ENCODE measurements at regions not wholly inside any gene's neighbourhood (a gene's known extent, or its start where the extent isn't known, plus 50 kb on each side); places are given as distances from the start of the nearest gene placed in this dataset.

DNA sequence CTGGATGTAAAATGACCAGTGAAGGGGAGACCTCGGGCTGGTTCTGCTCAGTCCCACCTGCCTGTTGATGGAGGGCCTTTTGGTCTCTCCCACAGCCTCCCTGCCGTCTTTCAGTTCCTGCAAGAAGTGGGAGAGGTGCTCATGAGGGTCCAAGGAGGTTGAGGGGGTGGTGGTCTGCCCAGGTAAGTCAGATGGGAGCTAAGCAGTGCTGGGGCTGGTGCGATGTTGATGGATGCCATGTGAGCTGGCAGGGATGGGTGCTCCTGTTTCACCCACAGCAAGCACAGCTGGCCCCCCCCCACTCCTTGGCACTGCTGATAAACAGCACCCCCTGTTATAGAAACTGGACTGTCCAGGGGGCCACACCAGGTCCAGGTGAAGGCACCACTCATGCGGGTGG, 145.6 kb downstream of the NSG2 start:
- no peaks in the 10 kb centered on the region for H3K27me3 ChIP-seq (replicated peaks; ENCODE audit: insufficient read depth)
- no peak for TF ChIP-seq CTCF (IDR thresholded peaks at IDR 0.05)
- no peaks in the 10 kb centered on the region for H3K4me1 ChIP-seq (ENCODE audit: control insufficient read depth in 1 of 2, low read depth in 2 of 2)
- no peaks in the 10 kb centered on the region for H3K36me3 ChIP-seq
- no peak for ATAC-seq (ENCODE audit: insufficient number of reproducible peaks, low FRiP score, low read depth)
- no peak overlapping the region for H3K4me3 ChIP-seq
- no peak for DNase-seq (ENCODE audit: low spot score)
- no peaks in the 10 kb centered on the region for H3K9me3 ChIP-seq
- no peak overlapping the region for H3K27ac ChIP-seq

- H3K9me3 ChIP-seq, result no peaks in the 10 kb centered on the region
- TF ChIP-seq CTCF (IDR thresholded peaks at IDR 0.05), result no peak
- DNase-seq (ENCODE audit: low spot score) (no peak), ATAC-seq (ENCODE audit: insufficient number of reproducible peaks, low FRiP score, low read depth) (no peak)
- H3K27ac ChIP-seq, result no peak overlapping the region
- no peaks in the 10 kb centered on the region for H3K4me1 ChIP-seq (ENCODE audit: control insufficient read depth in 1 of 2, low read depth in 2 of 2)
- H3K27me3 ChIP-seq (replicated peaks; ENCODE audit: insufficient read depth), result no peaks in the 10 kb centered on the region
- no peaks in the 10 kb centered on the region for H3K36me3 ChIP-seq
- H3K4me3 ChIP-seq, result no peak overlapping the region
These were observed 146.5 kb downstream of the NSG2 start for GRCh38 chr5:174191850-174192655.

DNA sequence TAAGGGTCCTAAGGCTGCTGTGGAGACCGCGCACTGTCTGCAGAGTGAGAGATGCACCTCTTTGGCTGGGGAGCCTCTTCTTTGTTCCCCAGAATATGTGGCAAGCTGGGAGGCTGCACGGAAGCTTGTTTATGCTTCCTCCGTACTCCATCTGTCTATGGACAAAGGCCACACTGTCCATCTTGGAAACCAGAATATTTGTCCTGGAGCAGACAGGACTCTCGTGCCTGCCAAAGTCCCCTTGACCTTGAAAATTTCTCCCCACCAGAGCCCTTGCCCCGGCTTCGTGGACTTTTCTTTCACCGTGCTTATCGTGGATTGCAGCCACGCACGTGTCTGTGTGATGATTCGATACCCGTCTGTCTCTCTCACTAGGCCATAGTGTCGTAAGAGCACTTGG, 147.4 kb downstream of the NSG2 start:
- TF ChIP-seq CTCF (IDR thresholded peaks at IDR 0.05), result no peak
- Histone ChIP-seq H3K27ac (no peak overlapping the region), H3K4me1 (ENCODE audit: control insufficient read depth in 1 of 2, low read depth in 2 of 2) (no peaks in the 10 kb centered on the region), H3K9me3 (no peaks in the 10 kb centered on the region), H3K36me3 (no peaks in the 10 kb centered on the region), H3K4me3 (no peak overlapping the region), H3K27me3 (replicated peaks; ENCODE audit: insufficient read depth) (no peaks in the 10 kb centered on the region)
- DNase-seq (ENCODE audit: low spot score) (no peak), ATAC-seq (ENCODE audit: insufficient number of reproducible peaks, low FRiP score, low read depth) (no peak)

DNA sequence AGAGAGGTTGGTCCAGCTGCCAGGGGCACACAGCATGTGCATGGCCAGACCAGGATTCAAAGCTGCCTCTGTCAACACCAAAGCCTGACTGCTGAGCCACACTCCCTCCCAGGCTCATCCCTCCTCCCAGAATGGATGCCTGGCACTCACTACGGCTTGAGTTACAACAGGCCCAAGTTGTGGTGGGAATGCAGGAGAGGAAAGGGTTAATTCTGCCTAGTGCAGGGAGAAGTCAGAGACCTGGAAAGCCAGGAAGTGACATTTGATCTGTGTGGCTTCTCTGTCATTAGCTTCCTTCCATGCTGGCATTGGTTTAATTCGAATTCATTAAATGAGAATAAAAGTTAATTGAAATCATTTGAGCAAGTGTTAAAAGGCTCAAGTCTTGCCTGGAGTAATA, 150.0 kb downstream of the NSG2 start:
- Histone ChIP-seq H3K27ac (no peak overlapping the region), H3K4me1 (ENCODE audit: control insufficient read depth in 1 of 2, low read depth in 2 of 2) (no peaks in the 10 kb centered on the region), H3K4me3 (no peak overlapping the region), H3K27me3 (replicated peaks; ENCODE audit: insufficient read depth) (no peaks in the 10 kb centered on the region), H3K9me3 (no peaks in the 10 kb centered on the region), H3K36me3 (no peaks in the 10 kb centered on the region)
- no peak for TF ChIP-seq CTCF (IDR thresholded peaks at IDR 0.05)
- DNase-seq (ENCODE audit: low spot score) (no peak), ATAC-seq (ENCODE audit: insufficient number of reproducible peaks, low FRiP score, low read depth) (no peak)

- Histone ChIP-seq H3K27ac (no peak overlapping the region), H3K9me3 (no peaks in the 10 kb centered on the region), H3K27me3 (replicated peaks; ENCODE audit: insufficient read depth) (no peaks in the 10 kb centered on the region), H3K4me1 (ENCODE audit: control insufficient read depth in 1 of 2, low read depth in 2 of 2) (no peaks in the 10 kb centered on the region), H3K4me3 (no peak overlapping the region), H3K36me3 (no peaks in the 10 kb centered on the region)
- ATAC-seq (ENCODE audit: insufficient number of reproducible peaks, low FRiP score, low read depth) (no peak), DNase-seq (ENCODE audit: low spot score) (no peak)
- TF ChIP-seq CTCF (IDR thresholded peaks at IDR 0.05), result no peak
These were observed 152.4 kb downstream of the NSG2 start for GRCh38 chr5:174197929-174198328.

Measured in thoracic aorta (tissue), 2 donors.